HG03097 (cell line): ENCODE measurements at regions not wholly inside any gene's neighbourhood (a gene's known extent, or its start where the extent isn't known, plus 50 kb on each side); places are given as distances from the start of the nearest gene placed in this dataset.
"Not testable (repeated sequence)": the region's sequence is repeated elsewhere in the genome, so short reads cannot be mapped to it uniquely, and the experiment has no call there.

ENCODE experiments used
- ATAC-seq: cut with Tn5 transposase; IDR thresholded peaks from one replicate; pipeline ENCODE4 v1.9.1; 2021; ENCODE audit not compliant: unreplicated experiment, low FRiP score

GRCh38 chr3:125781678-125782077 is 186.4 kb upstream of the OSBPL11 start:
- not testable (repeated sequence) for ATAC-seq

- ATAC-seq, result not testable (repeated sequence)
These were observed 178.7 kb upstream of the ROPN1B start for GRCh38 chr3:125790312-125790711.

- not testable (repeated sequence) for ATAC-seq
These were observed 178.0 kb upstream of the ROPN1B start for GRCh38 chr3:125791021-125791420.

GRCh38 chr3:125810010-125810409 is 159.0 kb upstream of the ROPN1B start:
- not testable (repeated sequence) for ATAC-seq

DNA sequence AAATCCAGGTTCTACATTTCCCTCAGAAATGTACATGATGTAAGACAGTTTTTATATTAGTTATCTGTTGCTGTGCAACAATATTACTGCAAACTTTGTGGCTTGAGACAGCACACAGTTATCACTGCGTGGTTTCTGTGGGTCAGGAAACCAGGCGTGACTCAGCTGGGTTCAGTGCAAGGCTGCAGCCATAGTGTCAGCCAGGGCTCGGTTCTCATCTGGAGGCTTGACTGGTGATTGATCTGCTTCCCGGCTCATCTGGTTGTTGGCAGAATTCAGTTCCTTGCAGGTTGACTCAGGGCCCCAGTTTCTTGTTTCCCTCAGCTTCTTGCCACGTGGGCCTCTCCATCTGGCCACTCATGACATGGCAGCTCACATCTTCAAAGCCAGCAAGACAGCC is 146.8 kb upstream of the ROPN1B start:
- not testable (repeated sequence) for ATAC-seq

- not testable (repeated sequence) for ATAC-seq
These were observed 137.8 kb upstream of the ROPN1B start for GRCh38 chr3:125831005-125831750.

GRCh38 chr3:125835562-125835961 is 133.4 kb upstream of the ROPN1B start:
- ATAC-seq, result not testable (repeated sequence)

DNA sequence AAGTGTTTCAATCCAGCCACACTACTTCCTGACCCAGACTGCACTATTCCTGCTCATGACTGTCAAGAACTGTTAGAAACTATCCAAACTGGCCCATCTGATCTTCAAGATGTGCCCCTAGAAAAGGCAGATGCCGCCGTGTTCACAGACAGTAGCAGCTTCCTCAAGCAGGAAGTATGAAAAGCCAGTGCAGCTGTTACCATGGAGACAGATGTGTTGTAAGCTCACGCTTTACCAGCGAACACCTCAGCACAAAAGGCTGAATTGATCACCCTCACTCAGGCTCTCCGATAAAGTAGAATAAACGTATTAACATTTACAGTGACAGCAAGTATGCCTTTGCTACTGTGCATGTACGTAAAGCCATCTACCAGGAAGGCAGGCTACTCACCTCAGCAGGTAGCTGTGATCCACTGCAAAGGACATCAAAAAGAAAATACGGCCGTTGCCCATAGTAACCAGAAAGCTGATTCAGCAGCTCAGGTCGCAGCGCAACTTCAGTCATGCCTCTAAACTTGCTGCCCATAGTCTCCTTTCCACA is 132.9 kb upstream of the ROPN1B start:
- not testable (repeated sequence) for ATAC-seq

GRCh38 chr3:125836786-125837185 is 132.2 kb upstream of the ROPN1B start:
- ATAC-seq, result not testable (repeated sequence)

GRCh38 chr3:125838857-125839256 is 130.1 kb upstream of the ROPN1B start:
- ATAC-seq, result not testable (repeated sequence)

DNA sequence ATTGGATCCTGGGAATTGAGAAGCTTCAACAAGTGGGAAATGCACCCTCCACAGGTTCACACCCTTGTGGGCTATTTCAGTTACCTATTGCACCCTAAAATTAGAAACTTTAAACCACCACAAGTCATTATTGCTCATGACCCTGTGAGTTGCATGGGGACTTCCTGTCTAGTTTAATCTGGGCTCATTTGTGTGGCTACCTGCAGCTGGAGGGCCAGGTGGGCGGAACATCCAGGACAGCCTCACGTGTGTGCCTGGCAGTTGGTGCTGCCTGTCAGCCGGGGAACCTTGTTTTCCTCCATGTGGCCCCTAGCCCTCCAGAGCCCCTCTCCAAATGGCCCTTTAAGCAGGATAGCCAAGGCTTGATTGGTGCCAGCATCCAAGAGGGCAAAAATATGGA is 128.5 kb upstream of the ROPN1B start:
- ATAC-seq, result not testable (repeated sequence)

- ATAC-seq, result not testable (repeated sequence)
These were observed 121.0 kb upstream of the ROPN1B start for GRCh38 chr3:125847966-125848365.

GRCh38 chr3:125855006-125855405 is 114.0 kb upstream of the ROPN1B start:
- not testable (repeated sequence) for ATAC-seq

DNA sequence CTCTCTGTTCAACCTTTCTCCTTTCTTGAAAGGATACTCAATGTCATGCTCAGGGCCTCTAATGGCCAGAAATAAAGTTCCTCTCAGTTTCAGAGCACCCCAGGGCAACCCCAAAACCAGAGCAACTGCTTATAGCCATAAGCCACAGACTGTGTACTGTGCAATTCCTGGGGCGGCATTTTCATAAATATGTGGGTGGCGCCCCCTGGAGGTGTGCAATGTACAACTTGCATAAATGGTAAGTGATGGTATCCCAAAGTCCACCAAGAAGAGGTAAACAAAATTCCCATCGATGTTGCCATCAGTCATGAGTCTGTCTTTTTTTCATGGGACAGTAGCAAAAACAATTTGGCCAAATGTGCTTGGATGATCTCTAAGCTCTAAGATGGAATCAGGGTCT is 108.4 kb upstream of the ROPN1B start:
- ATAC-seq, result not testable (repeated sequence)

GRCh38 chr3:125862841-125863254 is 106.1 kb upstream of the ROPN1B start:
- not testable (repeated sequence) for ATAC-seq

DNA sequence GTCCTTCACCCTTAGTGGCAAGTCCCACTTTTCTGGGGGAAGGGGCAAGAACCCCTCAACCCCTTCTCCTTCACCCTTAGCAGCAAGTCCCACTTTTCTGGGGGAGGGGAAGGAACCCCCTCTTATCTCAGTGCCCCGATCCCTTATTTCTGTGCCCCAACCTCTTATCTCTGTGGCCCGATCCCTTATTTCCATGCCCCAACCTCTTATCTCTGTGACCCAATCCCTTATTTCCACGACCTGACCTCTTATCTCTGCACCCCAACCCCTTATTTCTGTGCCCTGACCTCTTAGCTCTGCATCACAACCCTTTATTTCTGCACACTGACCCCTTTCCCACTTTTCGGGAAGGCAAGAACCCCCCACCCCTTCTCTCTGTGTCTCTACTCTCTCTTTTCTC is 104.4 kb upstream of the ROPN1B start:
- ATAC-seq, result not testable (repeated sequence)

GRCh38 chr3:125886006-125886405 is 83.0 kb upstream of the ROPN1B start:
- not testable (repeated sequence) for ATAC-seq

DNA sequence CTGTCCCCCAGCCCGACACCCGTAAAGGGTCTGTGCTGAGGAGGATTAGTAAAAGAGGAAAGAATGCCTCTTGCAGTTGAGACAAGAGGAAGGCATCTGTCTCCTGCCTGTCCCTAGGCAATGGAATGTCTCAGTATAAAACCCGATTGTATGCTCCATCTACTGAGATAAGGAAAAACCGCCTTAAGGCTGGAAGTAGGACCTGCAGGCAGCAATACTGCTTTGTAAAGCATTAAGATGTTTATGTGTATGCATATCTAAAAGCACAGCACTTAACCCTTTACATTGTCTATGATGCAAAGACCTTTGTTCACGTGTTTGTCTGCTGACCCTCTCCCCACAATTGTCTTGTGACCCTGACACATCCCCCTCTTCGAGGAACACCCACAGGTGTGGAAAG is 69.8 kb upstream of the ROPN1B start:
- ATAC-seq, result not testable (repeated sequence)

DNA sequence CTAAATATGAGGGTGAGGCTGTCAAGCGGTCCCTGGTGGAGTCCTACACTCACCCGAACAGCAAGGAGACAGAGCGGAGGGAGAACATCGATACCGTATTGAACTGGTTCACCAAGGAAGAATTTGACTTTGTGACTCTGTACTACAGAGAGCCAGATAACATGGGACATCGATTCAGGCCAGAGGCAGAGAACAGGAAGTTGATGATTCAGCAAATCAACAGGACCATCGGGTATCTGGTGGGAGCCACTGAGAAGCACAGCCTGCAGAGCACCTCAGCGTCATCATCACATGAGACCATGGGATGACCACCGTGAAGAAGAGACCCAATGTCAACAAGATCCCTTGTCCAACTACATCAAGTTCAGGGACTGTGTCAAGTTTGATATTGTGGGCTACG is 67.5 kb upstream of the ROPN1B start:
- not testable (repeated sequence) for ATAC-seq

GRCh38 chr3:125903780-125904455 is 65.1 kb upstream of the ROPN1B start:
- not testable (repeated sequence) for ATAC-seq

- not testable (repeated sequence) for ATAC-seq
These were observed 61.7 kb upstream of the ROPN1B start for GRCh38 chr3:125907279-125907678.
